HG03159 (cell line): ENCODE measurements at regions not wholly inside any gene's neighbourhood (a gene's known extent, or its start where the extent isn't known, plus 50 kb on each side); places are given as distances from the start of the nearest gene placed in this dataset.

Experiments
- ATAC-seq: cut with Tn5 transposase; IDR thresholded peaks from one replicate; pipeline ENCODE4 v1.9.1; 2021; ENCODE audit warnings: mild to moderate bottlenecking, moderate library complexity; ENCODE audit not compliant: unreplicated experiment

- ATAC-seq, result no peak
These were observed 110.7 kb upstream of the ZRANB2 start for GRCh38 chr1:71191520-71191919.

- ATAC-seq, result no peak
These were observed 110.0 kb upstream of the ZRANB2 start for GRCh38 chr1:71190843-71191242.

- no peak for ATAC-seq
These were observed 103.6 kb upstream of the ZRANB2 start for GRCh38 chr1:71184410-71184809.

GRCh38 chr1:71179997-71180396 is 99.2 kb upstream of the ZRANB2 start:
- ATAC-seq, result no peak

GRCh38 chr1:71170925-71171324 is 90.1 kb upstream of the ZRANB2 start:
- ATAC-seq, result no peak

GRCh38 chr1:71167505-71167904 is 86.7 kb upstream of the ZRANB2 start:
- no peak for ATAC-seq

GRCh38 chr1:71166178-71167173 is 85.6 kb upstream of the ZRANB2 start:
- no peak for ATAC-seq

GRCh38 chr1:71157715-71158114 is 76.9 kb upstream of the ZRANB2 start:
- ATAC-seq, result no peak

GRCh38 chr1:71157151-71157550 is 76.3 kb upstream of the ZRANB2 start:
- no peak for ATAC-seq

GRCh38 chr1:71156590-71156989 is 75.8 kb upstream of the ZRANB2 start:
- no peak for ATAC-seq

GRCh38 chr1:71154429-71154828 is 73.6 kb upstream of the ZRANB2 start:
- ATAC-seq, result no peak

- ATAC-seq, result no peak
These were observed 73.0 kb upstream of the ZRANB2 start for GRCh38 chr1:71153826-71154225.

- no peak for ATAC-seq
These were observed 67.0 kb upstream of the ZRANB2 start for GRCh38 chr1:71147637-71148360.

- ATAC-seq, result no peak
These were observed 54.7 kb upstream of the ZRANB2 start for GRCh38 chr1:71135571-71135970.
